Activated T-helper 1 cell treated with anti-CD3 and anti-CD28 coated beads, Interleukin-12 subunit alpha, Interleukin-12 subunit beta, Interleukin-2, Interleukin-4 antibody, amounts not matched to agents 30 ng/mL and 10 ng/mL and 1 ng/mL, durations not matched to agents 14 hours and 24 hours and 36 hours (primary cell): ENCODE measurements at regions not wholly inside any gene's neighbourhood (a gene's known extent, or its start where the extent isn't known, plus 50 kb on each side); places are given as distances from the start of the nearest gene placed in this dataset.
"Not testable (repeated sequence)": the region's sequence is repeated elsewhere in the genome, so short reads cannot be mapped to it uniquely, and the experiment has no call there.

ENCODE experiments used
- DNase-seq: peaks from one replicate; pipeline ENCODE4 v3.0.0; 2021; ENCODE audit warnings: low spot score
- H3K27ac Mint-ChIP-seq: one replicate; pipeline ENCODE4 v1.8.0; 2021; ENCODE audit warnings: mild to moderate bottlenecking, mixed read lengths
- H3K27me3 Mint-ChIP-seq: one replicate; pipeline ENCODE4 v1.8.0; 2022; ENCODE audit warnings: mild to moderate bottlenecking, moderate library complexity, mixed read lengths; ENCODE audit not compliant: insufficient read depth
- H3K36me3 Mint-ChIP-seq: one replicate; pipeline ENCODE4 v1.8.0; 2021; ENCODE audit warnings: low read depth, mixed read lengths
- H3K4me1 Mint-ChIP-seq: one replicate; pipeline ENCODE4 v1.8.0; 2021; ENCODE audit warnings: low read depth, mixed read lengths
- H3K4me3 Mint-ChIP-seq: one replicate; pipeline ENCODE4 v1.8.0; 2021; ENCODE audit warnings: mild to moderate bottlenecking, moderate library complexity, mixed read lengths
- H3K9me3 Mint-ChIP-seq: one replicate; pipeline ENCODE4 v1.8.0; 2021; ENCODE audit warnings: mixed read lengths
- intact Hi-C: fragments of 100-400 bp; cut with micrococcal nuclease; formaldehyde crosslinking; loops from one replicate; pipeline ENCODE4 v1.15.1; 2024

GRCh38 chr2:238713198-238713826, 134.6 kb upstream of the TWIST2 start:
- Mint-ChIP-seq H3K27ac (no peak overlapping the region), H3K27me3 (peaks cover 4% of the 10 kb centered on the region), H3K9me3 (no peaks in the 10 kb centered on the region), H3K36me3 (no peaks in the 10 kb centered on the region), H3K4me3 (no peak overlapping the region), H3K4me1 (no peaks in the 10 kb centered on the region)
- DNase-seq, result no peak
- intact Hi-C loops, result no loop called here

GRCh38 chr2:238714038-238714528, 133.8 kb upstream of the TWIST2 start:
- Mint-ChIP-seq H3K27me3 (no peaks in the 10 kb centered on the region), H3K9me3 (no peaks in the 10 kb centered on the region), H3K36me3 (no peaks in the 10 kb centered on the region), H3K27ac (no peak overlapping the region), H3K4me1 (no peaks in the 10 kb centered on the region), H3K4me3 (no peak overlapping the region)
- DNase-seq, result no peak
- intact Hi-C loops, result no loop called here

GRCh38 chr2:238716171-238716570, 131.7 kb upstream of the TWIST2 start:
- Mint-ChIP-seq H3K4me3 (no peak overlapping the region), H3K27me3 (no peaks in the 10 kb centered on the region), H3K36me3 (no peaks in the 10 kb centered on the region), H3K4me1 (no peaks in the 10 kb centered on the region), H3K27ac (no peak overlapping the region), H3K9me3 (no peaks in the 10 kb centered on the region)
- no peak for DNase-seq
- intact Hi-C loops, result no loop called here

DNA sequence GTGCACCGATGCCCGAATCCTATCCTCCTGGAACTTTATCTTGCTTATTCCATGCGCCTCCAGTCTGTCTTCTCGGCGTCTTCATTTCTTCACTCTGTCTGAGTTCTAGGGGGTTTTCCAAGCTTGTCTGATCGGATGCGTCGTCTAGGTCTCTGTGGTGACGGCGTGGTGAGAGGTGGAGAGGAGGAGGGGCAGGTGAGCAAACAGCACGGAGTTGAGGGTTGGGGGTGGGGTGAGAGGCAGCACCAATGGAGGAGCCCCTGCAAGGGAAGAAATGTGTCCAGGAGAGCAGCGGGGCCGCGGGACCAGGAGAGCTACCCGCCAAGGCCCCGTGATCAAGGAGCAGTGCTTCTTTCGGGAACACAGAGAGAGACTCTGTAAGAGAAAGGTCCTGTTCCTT, 131.3 kb upstream of the TWIST2 start:
- H3K4me3 Mint-ChIP-seq, result no peak overlapping the region
- H3K27ac Mint-ChIP-seq, result no peak overlapping the region
- intact Hi-C loops, result no loop called here
- H3K36me3 Mint-ChIP-seq, result no peaks in the 10 kb centered on the region
- no peaks in the 10 kb centered on the region for H3K9me3 Mint-ChIP-seq
- no peaks in the 10 kb centered on the region for H3K4me1 Mint-ChIP-seq
- DNase-seq, result no peak
- no peaks in the 10 kb centered on the region for H3K27me3 Mint-ChIP-seq

DNA sequence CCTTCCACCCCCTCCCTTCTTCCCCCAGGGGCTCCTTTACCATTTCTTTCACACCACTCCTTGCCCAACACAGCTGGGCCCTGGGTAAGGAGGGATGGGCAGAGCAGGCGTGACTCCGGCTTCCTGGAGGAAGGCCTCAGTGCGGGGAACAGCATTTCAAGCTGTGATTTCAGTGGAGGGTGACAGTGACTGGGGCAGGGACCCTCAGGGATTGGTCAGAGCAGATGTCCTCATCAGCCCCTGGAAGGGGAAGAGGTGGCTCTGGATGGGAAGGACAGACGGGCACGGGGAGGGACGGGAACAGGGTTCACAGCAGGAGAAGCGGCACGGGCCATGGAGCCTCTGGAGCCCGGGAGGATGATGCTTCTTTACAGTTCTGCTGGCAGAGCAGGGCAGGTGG, 130.8 kb upstream of the TWIST2 start:
- H3K4me1 Mint-ChIP-seq, result no peaks in the 10 kb centered on the region
- no peak overlapping the region for H3K27ac Mint-ChIP-seq
- intact Hi-C loops, result no loop called here
- H3K36me3 Mint-ChIP-seq, result no peaks in the 10 kb centered on the region
- no peaks in the 10 kb centered on the region for H3K9me3 Mint-ChIP-seq
- no peaks in the 10 kb centered on the region for H3K27me3 Mint-ChIP-seq
- no peak overlapping the region for H3K4me3 Mint-ChIP-seq
- no peak for DNase-seq

DNA sequence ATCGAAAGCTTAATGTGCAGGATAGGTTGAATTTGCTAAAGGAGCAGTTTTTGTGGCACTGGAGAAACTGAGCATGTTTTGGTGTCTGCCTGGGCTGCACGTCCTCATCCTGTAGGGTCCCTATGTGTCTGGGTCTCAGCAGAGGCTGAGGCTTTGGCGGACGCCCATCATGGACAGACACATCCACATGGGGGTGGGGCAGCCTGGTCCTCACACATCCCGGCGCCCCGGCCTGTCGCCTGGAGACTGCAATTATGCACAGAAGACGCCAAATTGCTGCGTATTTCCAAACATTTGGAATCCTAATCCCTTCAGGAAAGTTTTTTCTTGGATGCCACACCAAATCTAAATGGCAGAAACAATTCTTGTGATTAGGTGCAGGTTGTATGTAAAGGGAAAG, 128.2 kb upstream of the TWIST2 start:
- no peak overlapping the region for H3K27ac Mint-ChIP-seq
- intact Hi-C loops, result no loop called here
- peaks cover 5% of the 10 kb centered on the region for H3K27me3 Mint-ChIP-seq

DNA sequence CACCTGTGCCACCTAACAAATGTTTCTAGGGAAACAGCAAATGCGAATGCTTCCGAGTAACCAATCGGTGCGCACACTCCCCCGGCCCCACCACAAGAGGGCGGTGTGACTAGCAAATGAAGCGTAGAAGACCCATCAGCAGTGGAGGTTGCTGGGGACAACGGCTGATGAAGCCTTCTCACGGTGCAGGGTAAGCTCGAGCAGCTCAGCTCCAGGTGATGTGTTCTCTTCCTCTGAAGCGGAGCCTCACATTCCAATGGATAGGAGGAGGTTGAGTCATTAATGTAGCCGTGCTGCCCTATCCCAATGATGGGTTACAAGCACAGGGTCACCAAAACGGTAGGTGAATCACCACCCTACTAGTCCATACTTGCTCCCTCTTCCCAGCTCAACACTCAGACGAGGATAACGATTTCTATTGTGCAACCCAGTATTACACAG, 127.6 kb upstream of the TWIST2 start:
- Mint-ChIP-seq H3K27ac (no peak overlapping the region), H3K9me3 (peaks cover 4% of the 10 kb centered on the region), H3K27me3 (peaks cover 5% of the 10 kb centered on the region), H3K36me3 (no peaks in the 10 kb centered on the region), H3K4me1 (no peaks in the 10 kb centered on the region), H3K4me3 (no peak overlapping the region)
- peak; percentile 11 for DNase-seq
- intact Hi-C loops, result no loop called here

More for the DNA sequence above, 128.2 kb upstream of the TWIST2 start:
- DNase-seq, result no peak
- peaks cover 4% of the 10 kb centered on the region for H3K9me3 Mint-ChIP-seq
- H3K4me3 Mint-ChIP-seq, result no peak overlapping the region
- H3K36me3 Mint-ChIP-seq, result no peaks in the 10 kb centered on the region
- no peaks in the 10 kb centered on the region for H3K4me1 Mint-ChIP-seq

DNA sequence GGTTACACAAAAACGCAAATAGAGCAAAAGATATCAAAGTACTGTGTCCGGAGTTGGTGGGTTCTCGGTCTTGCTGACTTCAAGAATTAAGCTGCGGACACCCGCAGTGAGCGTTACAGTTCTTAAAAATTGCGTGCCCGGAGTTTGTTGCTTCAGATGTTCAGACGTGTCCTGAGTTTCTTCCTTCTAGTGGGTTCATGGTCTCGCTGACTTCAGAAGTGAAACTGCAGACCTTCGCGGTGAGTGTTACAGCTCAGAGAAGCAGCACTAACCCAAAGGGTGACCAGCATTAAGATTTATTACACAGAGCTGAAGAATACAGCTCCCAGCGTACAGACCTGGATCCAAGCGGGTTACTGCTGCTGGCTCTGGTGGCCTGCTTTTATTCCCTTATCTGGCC, 125.7 kb upstream of the TWIST2 start:
- no peak for DNase-seq
- H3K4me3 Mint-ChIP-seq, result no peak overlapping the region
- no peaks in the 10 kb centered on the region for H3K4me1 Mint-ChIP-seq
- H3K9me3 Mint-ChIP-seq, result peaks cover 4% of the 10 kb centered on the region
- H3K27ac Mint-ChIP-seq, result no peak overlapping the region
- intact Hi-C loops, result no loop called here
- no peaks in the 10 kb centered on the region for H3K36me3 Mint-ChIP-seq
- peaks cover 5% of the 10 kb centered on the region for H3K27me3 Mint-ChIP-seq

- intact Hi-C loops, result no loop called here
- H3K27me3 Mint-ChIP-seq, result peaks cover 5% of the 10 kb centered on the region
Measured at GRCh38 chr2:238722883-238723282, 125.0 kb upstream of the TWIST2 start.

DNA sequence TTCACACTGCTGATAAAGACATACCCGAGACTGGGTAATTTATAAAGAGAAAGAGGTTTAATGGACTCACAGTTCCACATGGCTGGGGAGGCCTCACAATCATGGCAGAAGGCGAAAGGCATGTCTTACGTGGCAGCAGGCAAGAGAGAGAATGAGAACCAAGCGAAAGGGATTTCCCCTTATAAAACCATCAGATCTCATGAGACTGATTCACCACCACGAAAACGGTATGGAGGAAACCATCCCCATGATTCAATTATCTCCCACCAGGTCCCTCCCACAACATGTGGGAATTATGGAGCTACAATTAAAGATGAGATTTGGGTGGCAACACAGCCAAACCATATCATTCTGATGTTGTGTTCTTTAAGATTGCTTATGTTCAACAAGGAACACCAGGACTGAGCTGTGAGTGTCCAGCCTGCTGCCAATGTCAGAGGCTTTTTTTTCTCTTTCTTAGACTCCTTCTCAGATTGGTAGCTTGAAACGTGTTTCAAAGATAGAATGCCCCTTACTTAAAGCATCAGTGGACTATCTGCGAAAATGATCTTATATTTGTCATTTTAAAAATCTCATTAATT, 124.1 kb upstream of the TWIST2 start:
- intact Hi-C loops, H3K27me3 Mint-ChIP-seq, H3K27ac Mint-ChIP-seq: not testable (repeated sequence)

More at GRCh38 chr2:238722883-238723282, 125.0 kb upstream of the TWIST2 start:
- H3K36me3 Mint-ChIP-seq, result no peaks in the 10 kb centered on the region
- peaks cover 4% of the 10 kb centered on the region for H3K9me3 Mint-ChIP-seq
- DNase-seq, result no peak
- no peaks in the 10 kb centered on the region for H3K4me1 Mint-ChIP-seq
- H3K4me3 Mint-ChIP-seq, result no peak overlapping the region
- H3K27ac Mint-ChIP-seq, result no peak overlapping the region

GRCh38 chr2:238724728-238725127, 123.2 kb upstream of the TWIST2 start:
- no peaks in the 10 kb centered on the region for H3K36me3 Mint-ChIP-seq
- intact Hi-C loops, result no loop called here
- DNase-seq, result no peak
- H3K27me3 Mint-ChIP-seq, result peaks cover 5% of the 10 kb centered on the region
- H3K27ac Mint-ChIP-seq, result no peak overlapping the region
- peaks cover 4% of the 10 kb centered on the region for H3K9me3 Mint-ChIP-seq
- no peaks in the 10 kb centered on the region for H3K4me1 Mint-ChIP-seq
- no peak overlapping the region for H3K4me3 Mint-ChIP-seq

More for the DNA sequence above, 124.1 kb upstream of the TWIST2 start:
- not testable (repeated sequence) for H3K4me1 Mint-ChIP-seq, H3K4me3 Mint-ChIP-seq, H3K9me3 Mint-ChIP-seq, DNase-seq, H3K36me3 Mint-ChIP-seq

DNA sequence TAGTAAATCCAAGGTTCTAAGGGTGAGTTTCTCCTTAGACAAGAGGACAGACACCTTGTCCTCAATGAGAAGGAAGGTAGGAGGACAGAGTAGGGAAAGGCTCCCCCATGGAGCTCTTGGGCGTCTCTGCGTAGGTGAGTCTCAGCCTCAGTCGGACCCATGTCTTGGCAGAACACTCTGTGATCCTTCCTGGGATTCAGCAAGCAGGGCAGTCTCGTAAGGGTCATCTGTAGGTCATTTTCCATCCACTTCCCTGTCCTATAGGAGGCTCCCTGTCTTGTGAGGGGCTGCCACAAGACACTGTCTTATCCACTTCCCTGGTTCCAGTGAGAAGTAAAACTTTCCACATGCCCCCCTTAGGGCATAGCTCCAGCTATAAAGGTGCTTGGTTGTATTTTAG, 122.6 kb upstream of the TWIST2 start:
- no peaks in the 10 kb centered on the region for H3K4me1 Mint-ChIP-seq
- DNase-seq, result no peak
- H3K36me3 Mint-ChIP-seq, result no peaks in the 10 kb centered on the region
- peaks cover 4% of the 10 kb centered on the region for H3K9me3 Mint-ChIP-seq
- H3K4me3 Mint-ChIP-seq, result no peak overlapping the region
- intact Hi-C loops, result no loop called here
- H3K27me3 Mint-ChIP-seq, result peaks cover 5% of the 10 kb centered on the region
- no peak overlapping the region for H3K27ac Mint-ChIP-seq

- peaks cover 5% of the 10 kb centered on the region for H3K27me3 Mint-ChIP-seq
- no peak overlapping the region for H3K4me3 Mint-ChIP-seq
- no peak overlapping the region for H3K27ac Mint-ChIP-seq
- H3K4me1 Mint-ChIP-seq, result no peaks in the 10 kb centered on the region
- H3K9me3 Mint-ChIP-seq, result peaks cover 4% of the 10 kb centered on the region
- intact Hi-C loops, result no loop called here
- H3K36me3 Mint-ChIP-seq, result no peaks in the 10 kb centered on the region
- no peak for DNase-seq
Measured at GRCh38 chr2:238726670-238727584, 121.0 kb upstream of the TWIST2 start.
